Liver (tissue), 7 donors: ENCODE measurements at regions not wholly inside any gene's neighbourhood (a gene's known extent, or its start where the extent isn't known, plus 50 kb on each side); places are given as distances from the start of the nearest gene placed in this dataset.

Experiments
- DNase-seq: peaks from one replicate; pipeline ENCODE4 v3.0.0-alpha.2; 2017; ENCODE audit warnings: low spot score
- H3K27ac ChIP-seq, 2 donors: one replicate each; pipeline ENCODE4 v1.7.0; 2013; ENCODE audit warnings: inconsistent platforms in 2 of 2, low read length in 2 of 2, control low read depth in 1 of 2, low read depth in 1 of 2, mild to moderate bottlenecking in 1 of 2
- H3K27me3 ChIP-seq, 4 donors: one replicate each; pipeline versions ENCODE4 v1.6.1 to v1.7.0; 2013; ENCODE audit warnings: low read length in 3 of 4, inconsistent platforms in 1 of 4, mild to moderate bottlenecking in 1 of 4, moderate library complexity in 1 of 4; ENCODE audit not compliant: control insufficient read depth in 4 of 4, insufficient read depth in 4 of 4
- H3K36me3 ChIP-seq, 4 donors: one replicate each; pipeline versions ENCODE4 v1.6.1 to v1.7.0; 2013; ENCODE audit warnings: low read length in 3 of 4, mild to moderate bottlenecking in 3 of 4, low read depth in 1 of 4, moderate library complexity in 1 of 4; ENCODE audit not compliant: control insufficient read depth in 4 of 4, insufficient read depth in 3 of 4
- H3K4me1 ChIP-seq, 4 donors: one replicate each; pipeline versions ENCODE4 v1.6.1 to v1.7.0; 2013; ENCODE audit warnings: low read length in 3 of 4, mild to moderate bottlenecking in 3 of 4, moderate library complexity in 1 of 4; ENCODE audit not compliant: control insufficient read depth in 4 of 4, insufficient read depth in 4 of 4
- H3K4me3 ChIP-seq, 3 donors: one replicate each; pipeline versions ENCODE4 v1.6.1 to v1.7.0; 2013; ENCODE audit warnings: low read length in 3 of 3, control low read depth in 1 of 3, low read depth in 1 of 3, mild to moderate bottlenecking in 1 of 3
- H3K9ac ChIP-seq, 2 donors: one replicate each; pipeline ENCODE4 v1.7.0; 2013; ENCODE audit warnings: low read length in 2 of 2, mild to moderate bottlenecking in 2 of 2, moderate library complexity in 2 of 2, control low read depth in 1 of 2, low read depth in 1 of 2
- H3K9me3 ChIP-seq, 4 donors: one replicate each; pipeline versions ENCODE4 v1.6.1 to v1.7.0; 2013; ENCODE audit warnings: low read length in 3 of 4; ENCODE audit not compliant: control insufficient read depth in 4 of 4
- ATF3 ChIP-seq: IDR thresholded peaks from 2 replicates; pipeline ENCODE4 v1.6.1; 2016; ENCODE audit warnings: antibody characterized with exemption
- EGR1 ChIP-seq, 2 donors: IDR thresholded peaks; 2 replicates each; pipeline ENCODE4 v1.6.1; 2016 to 2018; ENCODE audit warnings: antibody characterized with exemption in 2 of 2, low read depth in 2 of 2
- FOXA1 ChIP-seq: IDR thresholded peaks from 2 replicates; pipeline ENCODE4 v1.6.1; 2016; ENCODE audit warnings: antibody characterized with exemption
- FOXA2 ChIP-seq: IDR thresholded peaks from 2 replicates; pipeline ENCODE4 v1.6.1; 2016; ENCODE audit warnings: antibody characterized with exemption
- HNF4A ChIP-seq, 2 donors: conservative IDR thresholded peaks; 2 replicates each; pipeline ENCODE4 v1.6.1; 2016; ENCODE audit warnings: antibody characterized with exemption in 2 of 2, mild to moderate bottlenecking in 2 of 2
- JUND ChIP-seq, 2 donors: IDR thresholded peaks; 2 replicates each; pipeline ENCODE4 v1.6.1; 2016; ENCODE audit warnings: antibody characterized with exemption in 2 of 2
- MAX ChIP-seq: IDR thresholded peaks from 2 replicates; pipeline ENCODE4 v1.6.1; 2016; ENCODE audit warnings: antibody characterized with exemption
- NR2F2 ChIP-seq: IDR thresholded peaks from 2 replicates; pipeline ENCODE4 v1.6.1; 2016; ENCODE audit warnings: antibody characterized with exemption
- RAD21 ChIP-seq, 2 donors: IDR thresholded peaks; 2 replicates each; pipeline ENCODE4 v1.6.1; 2016; ENCODE audit warnings: antibody characterized with exemption in 2 of 2, mild to moderate bottlenecking in 2 of 2
- REST ChIP-seq: IDR thresholded peaks from 2 replicates; pipeline ENCODE4 v1.6.1; 2016; ENCODE audit warnings: antibody characterized with exemption, mild to moderate bottlenecking
- RXRA ChIP-seq, 2 donors: IDR thresholded peaks; 2 replicates each; pipeline ENCODE4 v1.6.1; 2017 to 2018; ENCODE audit warnings: antibody characterized with exemption in 2 of 2, mild to moderate bottlenecking in 1 of 2
- SP1 ChIP-seq: IDR thresholded peaks from 2 replicates; pipeline ENCODE4 v1.6.1; 2018; ENCODE audit warnings: antibody characterized with exemption, mild to moderate bottlenecking
- TAF1 ChIP-seq: conservative IDR thresholded peaks from 2 replicates; pipeline ENCODE4 v1.6.1; 2016; ENCODE audit warnings: antibody characterized with exemption, mild to moderate bottlenecking
- YY1 ChIP-seq: IDR thresholded peaks from 2 replicates; pipeline ENCODE4 v1.6.1; 2016; ENCODE audit warnings: antibody characterized with exemption, mild to moderate bottlenecking
- WGBS: extraction: QIAGEN DNeasy Blood & Tissue Kit; methylation state at CpG from one replicate; pipeline ENCODE4 v1.1.7; 2013; 5-methylcytosine and 5-hydroxymethylcytosine counted together
- TF ChIP-seq, protein P1 (sequence below): IDR thresholded peaks from 2 replicates; pipeline ENCODE4 v1.6.1; 2016; ENCODE audit warnings: antibody characterized with exemption
- donor health status: healthy.
- donor health status: healthy.
- donor health status: healthy.
- donor health status: healthy.

DNA sequence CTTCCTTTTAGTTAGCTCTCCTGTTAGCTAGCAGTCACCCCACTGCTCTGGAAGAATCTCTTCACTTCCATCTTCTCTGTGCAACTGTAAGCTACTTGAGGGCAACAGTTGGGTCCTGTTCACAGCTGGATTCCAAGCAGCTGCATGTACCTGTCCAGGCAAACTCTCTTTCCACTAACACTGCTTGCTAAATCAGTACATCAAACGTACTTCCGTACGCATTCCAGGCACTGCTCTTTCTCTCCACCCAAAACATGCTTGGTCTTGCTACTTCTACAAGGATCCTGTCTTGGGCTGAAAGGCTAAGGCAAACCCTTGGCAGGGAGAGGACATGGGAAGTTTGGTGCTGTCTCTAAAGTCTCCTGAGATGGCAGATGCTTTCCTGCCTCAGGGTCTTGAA lies 139.2 kb upstream of the CACNA1E start (continued):
- TF ChIP-seq REST (no peak), YY1 (no peak)

GRCh38 chr1:181345146-181345545 lies 138.2 kb upstream of the CACNA1E start:
- Histone ChIP-seq H3K4me1 (no peaks in the 10 kb centered on the region), H3K9me3 (no peaks in the 10 kb centered on the region), H3K36me3 (no peaks in the 10 kb centered on the region), H3K9ac (no peak overlapping the region), H3K27me3 (no peaks in the 10 kb centered on the region), H3K4me3 (no peak overlapping the region), H3K27ac (no peak overlapping the region)
- 69% methylated on average over 6 of the region's 6 CpGs for WGBS
- no peak for DNase-seq
- TF ChIP-seq TAF1 (no peak), MAX (no peak), EGR1 (IDR thresholded peaks at IDR 0.05; ENCODE audit: low read depth in 2 of 2) (no peak), NR2F2 (no peak), YY1 (no peak), FOXA1 (no peak), JUND (IDR thresholded peaks at IDR 0.05) (no peak), HNF4A (conservative IDR thresholded peaks at IDR 0.05) (no peak), SP1 (no peak), RAD21 (IDR thresholded peaks at IDR 0.05) (no peak), FOXA2 (no peak), ATF3 (no peak)

- no peak overlapping the region for H3K4me3 ChIP-seq
- DNase-seq, result peak; percentile 6
- H3K9me3 ChIP-seq, result no peaks in the 10 kb centered on the region
- TF ChIP-seq SP1 (no peak), RXRA (IDR thresholded peaks at IDR 0.05) (no peak), HNF4A (conservative IDR thresholded peaks at IDR 0.05) (no peak), FOXA2 (no peak), TAF1 (no peak), JUND (IDR thresholded peaks at IDR 0.05) (no peak), FOXA1 (no peak), ATF3 (no peak)
- TF ChIP-seq, protein P1, sequence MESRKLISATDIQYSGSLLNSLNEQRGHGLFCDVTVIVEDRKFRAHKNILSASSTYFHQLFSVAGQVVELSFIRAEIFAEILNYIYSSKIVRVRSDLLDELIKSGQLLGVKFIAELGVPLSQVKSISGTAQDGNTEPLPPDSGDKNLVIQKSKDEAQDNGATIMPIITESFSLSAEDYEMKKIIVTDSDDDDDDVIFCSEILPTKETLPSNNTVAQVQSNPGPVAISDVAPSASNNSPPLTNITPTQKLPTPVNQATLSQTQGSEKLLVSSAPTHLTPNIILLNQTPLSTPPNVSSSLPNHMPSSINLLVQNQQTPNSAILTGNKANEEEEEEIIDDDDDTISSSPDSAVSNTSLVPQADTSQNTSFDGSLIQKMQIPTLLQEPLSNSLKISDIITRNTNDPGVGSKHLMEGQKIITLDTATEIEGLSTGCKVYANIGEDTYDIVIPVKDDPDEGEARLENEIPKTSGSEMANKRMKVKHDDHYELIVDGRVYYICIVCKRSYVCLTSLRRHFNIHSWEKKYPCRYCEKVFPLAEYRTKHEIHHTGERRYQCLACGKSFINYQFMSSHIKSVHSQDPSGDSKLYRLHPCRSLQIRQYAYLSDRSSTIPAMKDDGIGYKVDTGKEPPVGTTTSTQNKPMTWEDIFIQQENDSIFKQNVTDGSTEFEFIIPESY, result no peak
- H3K27me3 ChIP-seq, result no peaks in the 10 kb centered on the region
- H3K36me3 ChIP-seq, result no peaks in the 10 kb centered on the region
- H3K4me1 ChIP-seq, result no peaks in the 10 kb centered on the region
- no peak overlapping the region for H3K9ac ChIP-seq
- H3K27ac ChIP-seq, result no peak overlapping the region
- WGBS, result 82% methylated on average over 14 of the region's 14 CpGs
Measured at GRCh38 chr1:181347495-181348390, 135.6 kb upstream of the CACNA1E start.
